ENCODE measurements at regions not wholly inside any gene's neighbourhood (a gene's known extent, or its start where the extent isn't known, plus 50 kb on each side); places are given as distances from the start of the nearest gene placed in this dataset.
"Not testable (repeated sequence)": the region's sequence is repeated elsewhere in the genome, so short reads cannot be mapped to it uniquely, and the experiment has no call there.

- Histone ChIP-seq H3K36me3 (ENCODE audit: control insufficient read depth, insufficient read depth, low read length) (no peaks in the 10 kb centered on the region), H3K9me3 (ENCODE audit: control insufficient read depth, low read length) (no peaks in the 10 kb centered on the region), H3K4me3 (ENCODE audit: extremely low read depth, insufficient read depth, low read length, poor library complexity, severe bottlenecking) (no peak overlapping the region), H3K27ac (ENCODE audit: low read depth, low read length, severe bottlenecking) (no peak overlapping the region), H3K4me1 (ENCODE audit: control insufficient read depth, insufficient read depth, low read length, poor library complexity, severe bottlenecking) (peaks cover 12% of the 10 kb centered on the region)
- WGBS, 2 experiments (ENCODE audit: insufficient coverage in 2 of 2) = no CpG with 5 or more reads among the region's 3 CpGs
These were observed 109.2 kb upstream of the CDYL start for GRCh38 chr6:4666886-4667513.

- 94 to 100% methylated on average over 5 to 6 of the region's 7 CpGs for WGBS, 2 experiments (ENCODE audit: insufficient coverage in 2 of 2)
- no peaks in the 10 kb centered on the region for H3K9me3 ChIP-seq (ENCODE audit: control insufficient read depth, low read length)
These were observed 110.5 kb upstream of the CDYL start for GRCh38 chr6:4665489-4666417.

GRCh38 chr6:4664911-4665310, 111.3 kb upstream of the CDYL start:
- Histone ChIP-seq H3K4me3 (ENCODE audit: extremely low read depth, insufficient read depth, low read length, poor library complexity, severe bottlenecking) (no peak overlapping the region), H3K9me3 (ENCODE audit: control insufficient read depth, low read length) (no peaks in the 10 kb centered on the region), H3K27ac (ENCODE audit: low read depth, low read length, severe bottlenecking) (no peak overlapping the region), H3K36me3 (ENCODE audit: control insufficient read depth, insufficient read depth, low read length) (no peaks in the 10 kb centered on the region), H3K4me1 (ENCODE audit: control insufficient read depth, insufficient read depth, low read length, poor library complexity, severe bottlenecking) (peaks cover 12% of the 10 kb centered on the region)
- 89 to 97% methylated on average over 3 to 6 of the region's 6 CpGs for WGBS, 2 experiments (ENCODE audit: insufficient coverage in 2 of 2)

More at GRCh38 chr6:4665489-4666417, 110.5 kb upstream of the CDYL start:
- no peak overlapping the region for H3K27ac ChIP-seq (ENCODE audit: low read depth, low read length, severe bottlenecking)
- H3K4me3 ChIP-seq (ENCODE audit: extremely low read depth, insufficient read depth, low read length, poor library complexity, severe bottlenecking) = no peak overlapping the region
- H3K4me1 ChIP-seq (ENCODE audit: control insufficient read depth, insufficient read depth, low read length, poor library complexity, severe bottlenecking) = peaks cover 12% of the 10 kb centered on the region
- H3K36me3 ChIP-seq (ENCODE audit: control insufficient read depth, insufficient read depth, low read length) = no peaks in the 10 kb centered on the region

- no peaks in the 10 kb centered on the region for H3K36me3 ChIP-seq (ENCODE audit: control insufficient read depth, insufficient read depth, low read length)
These were observed 112.0 kb upstream of the CDYL start for GRCh38 chr6:4664117-4664626.

GRCh38 chr6:4662886-4663285, 113.3 kb upstream of the CDYL start:
- 93% methylated on average over 7 of the region's 7 CpGs for WGBS, 2 experiments (ENCODE audit: insufficient coverage in 2 of 2)

More at GRCh38 chr6:4664117-4664626, 112.0 kb upstream of the CDYL start:
- H3K9me3 ChIP-seq (ENCODE audit: control insufficient read depth, low read length) = no peaks in the 10 kb centered on the region
- H3K4me3 ChIP-seq (ENCODE audit: extremely low read depth, insufficient read depth, low read length, poor library complexity, severe bottlenecking) = no peak overlapping the region
- no peak overlapping the region for H3K27ac ChIP-seq (ENCODE audit: low read depth, low read length, severe bottlenecking)
- 86 to 100% methylated on average over 1 to 7 of the region's 7 CpGs for WGBS, 2 experiments (ENCODE audit: insufficient coverage in 2 of 2)
- peaks cover 12% of the 10 kb centered on the region for H3K4me1 ChIP-seq (ENCODE audit: control insufficient read depth, insufficient read depth, low read length, poor library complexity, severe bottlenecking)

GRCh38 chr6:4661391-4661790, 114.8 kb upstream of the CDYL start:
- Histone ChIP-seq H3K4me3 (ENCODE audit: extremely low read depth, insufficient read depth, low read length, poor library complexity, severe bottlenecking) (no peak overlapping the region), H3K9me3 (ENCODE audit: control insufficient read depth, low read length) (no peaks in the 10 kb centered on the region), H3K36me3 (ENCODE audit: control insufficient read depth, insufficient read depth, low read length) (no peaks in the 10 kb centered on the region), H3K4me1 (ENCODE audit: control insufficient read depth, insufficient read depth, low read length, poor library complexity, severe bottlenecking) (peaks cover 12% of the 10 kb centered on the region), H3K27ac (ENCODE audit: low read depth, low read length, severe bottlenecking) (no peak overlapping the region)
- 81 to 92% methylated on average over 8 of the region's 8 CpGs for WGBS, 2 experiments (ENCODE audit: insufficient coverage in 2 of 2)

More at GRCh38 chr6:4662886-4663285, 113.3 kb upstream of the CDYL start:
- Histone ChIP-seq H3K36me3 (ENCODE audit: control insufficient read depth, insufficient read depth, low read length) (no peaks in the 10 kb centered on the region), H3K4me1 (ENCODE audit: control insufficient read depth, insufficient read depth, low read length, poor library complexity, severe bottlenecking) (peaks cover 12% of the 10 kb centered on the region), H3K9me3 (ENCODE audit: control insufficient read depth, low read length) (no peaks in the 10 kb centered on the region), H3K4me3 (ENCODE audit: extremely low read depth, insufficient read depth, low read length, poor library complexity, severe bottlenecking) (no peak overlapping the region), H3K27ac (ENCODE audit: low read depth, low read length, severe bottlenecking) (no peak overlapping the region)

GRCh38 chr6:4660377-4661321, 115.6 kb upstream of the CDYL start:
- 90% methylated on average over 14 to 15 of the region's 22 CpGs for WGBS, 2 experiments (ENCODE audit: insufficient coverage in 2 of 2)
- H3K9me3 ChIP-seq (ENCODE audit: control insufficient read depth, low read length) = no peaks in the 10 kb centered on the region
- peaks cover 18% of the 10 kb centered on the region for H3K4me1 ChIP-seq (ENCODE audit: control insufficient read depth, insufficient read depth, low read length, poor library complexity, severe bottlenecking)
- no peaks in the 10 kb centered on the region for H3K36me3 ChIP-seq (ENCODE audit: control insufficient read depth, insufficient read depth, low read length)
- no peak overlapping the region for H3K4me3 ChIP-seq (ENCODE audit: extremely low read depth, insufficient read depth, low read length, poor library complexity, severe bottlenecking)
- H3K27ac ChIP-seq (ENCODE audit: low read depth, low read length, severe bottlenecking) = no peak overlapping the region

- H3K4me3 ChIP-seq (ENCODE audit: extremely low read depth, insufficient read depth, low read length, poor library complexity, severe bottlenecking); H3K9me3 ChIP-seq (ENCODE audit: control insufficient read depth, low read length); H3K36me3 ChIP-seq (ENCODE audit: control insufficient read depth, insufficient read depth, low read length); H3K27ac ChIP-seq (ENCODE audit: low read depth, low read length, severe bottlenecking): not testable (repeated sequence)
- H3K4me1 ChIP-seq (ENCODE audit: control insufficient read depth, insufficient read depth, low read length, poor library complexity, severe bottlenecking) = peaks cover 18% of the 10 kb centered on the region
- WGBS, 2 experiments (ENCODE audit: insufficient coverage in 2 of 2) = no CpG with 5 or more reads among the region's 2 CpGs
These were observed 116.5 kb upstream of the CDYL start for GRCh38 chr6:4659719-4660118.

- no peaks in the 10 kb centered on the region for H3K9me3 ChIP-seq (ENCODE audit: control insufficient read depth, low read length)
- H3K4me3 ChIP-seq (ENCODE audit: extremely low read depth, insufficient read depth, low read length, poor library complexity, severe bottlenecking) = no peak overlapping the region
- H3K36me3 ChIP-seq (ENCODE audit: control insufficient read depth, insufficient read depth, low read length) = no peaks in the 10 kb centered on the region
- peaks cover 13% of the 10 kb centered on the region for H3K4me1 ChIP-seq (ENCODE audit: control insufficient read depth, insufficient read depth, low read length, poor library complexity, severe bottlenecking)
- H3K27ac ChIP-seq (ENCODE audit: low read depth, low read length, severe bottlenecking) = no peak overlapping the region
- WGBS, 2 experiments (ENCODE audit: insufficient coverage in 2 of 2) = 88 to 93% methylated on average over 6 of the region's 6 CpGs
These were observed 117.7 kb upstream of the CDYL start for GRCh38 chr6:4658486-4658885.

- Histone ChIP-seq H3K27ac (ENCODE audit: low read depth, low read length, severe bottlenecking) (no peak overlapping the region), H3K9me3 (ENCODE audit: control insufficient read depth, low read length) (peaks cover 6% of the 10 kb centered on the region), H3K4me1 (ENCODE audit: control insufficient read depth, insufficient read depth, low read length, poor library complexity, severe bottlenecking) (peaks cover 6% of the 10 kb centered on the region), H3K4me3 (ENCODE audit: extremely low read depth, insufficient read depth, low read length, poor library complexity, severe bottlenecking) (no peak overlapping the region), H3K36me3 (ENCODE audit: control insufficient read depth, insufficient read depth, low read length) (no peaks in the 10 kb centered on the region)
- WGBS, 2 experiments (ENCODE audit: insufficient coverage in 2 of 2) = no CpG with 5 or more reads among the region's 3 CpGs
These were observed 120.1 kb upstream of the CDYL start for GRCh38 chr6:4656106-4656505.
